ENCODE measurements at regions not wholly inside any gene's neighbourhood (a gene's known extent, or its start where the extent isn't known, plus 50 kb on each side); places are given as distances from the start of the nearest gene placed in this dataset.
"Not testable (repeated sequence)": the region's sequence is repeated elsewhere in the genome, so short reads cannot be mapped to it uniquely, and the experiment has no call there.

DNA sequence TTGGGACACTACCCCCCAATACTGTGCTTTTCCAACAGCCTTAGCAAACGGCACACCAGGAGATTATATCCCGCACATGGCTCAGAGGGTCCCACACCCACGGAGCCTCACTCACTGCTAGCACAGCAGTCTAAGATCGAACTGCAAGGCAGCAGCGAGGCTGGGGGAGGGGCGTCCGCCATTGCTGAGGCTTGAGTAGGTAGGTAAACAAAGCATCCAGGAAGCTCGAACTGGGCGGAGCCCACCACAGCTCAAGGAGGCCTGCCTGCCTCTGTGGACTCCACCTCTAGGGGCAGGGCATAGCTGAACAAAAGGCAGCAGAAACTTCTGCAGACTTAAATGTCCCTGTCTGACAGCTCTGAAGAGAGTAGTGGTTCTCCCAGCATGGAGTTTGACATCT, 447.3 kb upstream of the RAB6C start:
- DNase-seq (ENCODE audit: low spot score in 2 of 2); H3K27ac Mint-ChIP-seq; ATAC-seq; H3K36me3 Mint-ChIP-seq: not testable (repeated sequence)
- H3K9me3 Mint-ChIP-seq, result peaks cover 7 to 14% of the 10 kb centered on the region in 2 donors

DNA sequence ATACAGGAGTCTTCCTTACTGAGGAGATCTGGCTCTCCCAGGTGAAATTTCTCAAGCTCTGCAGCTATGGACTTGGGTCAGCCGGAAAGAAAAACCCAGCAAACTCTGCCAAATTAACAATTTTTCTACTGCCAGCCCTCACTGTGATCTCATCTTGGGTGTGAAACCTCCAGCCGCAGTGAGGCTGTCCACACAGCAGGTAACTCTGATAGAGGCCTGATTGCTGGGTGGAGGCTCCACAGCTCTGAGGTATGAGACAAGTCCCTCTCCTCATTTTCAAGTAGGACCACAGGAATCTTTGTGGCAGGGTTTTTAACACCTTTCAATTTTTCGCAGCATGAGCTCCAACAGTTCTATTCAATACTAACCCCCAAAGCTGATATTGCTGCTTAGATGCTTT, 430.6 kb upstream of the RAB6C start:
- no peak overlapping the region for H3K27ac Mint-ChIP-seq
- ATAC-seq (no peak), DNase-seq (ENCODE audit: low spot score in 2 of 2) (no peak)
- peaks cover 7 to 17% of the 10 kb centered on the region in 2 donors for H3K9me3 Mint-ChIP-seq
- peaks cover 0 to 6% of the 10 kb centered on the region in 2 donors for H3K36me3 Mint-ChIP-seq

DNA sequence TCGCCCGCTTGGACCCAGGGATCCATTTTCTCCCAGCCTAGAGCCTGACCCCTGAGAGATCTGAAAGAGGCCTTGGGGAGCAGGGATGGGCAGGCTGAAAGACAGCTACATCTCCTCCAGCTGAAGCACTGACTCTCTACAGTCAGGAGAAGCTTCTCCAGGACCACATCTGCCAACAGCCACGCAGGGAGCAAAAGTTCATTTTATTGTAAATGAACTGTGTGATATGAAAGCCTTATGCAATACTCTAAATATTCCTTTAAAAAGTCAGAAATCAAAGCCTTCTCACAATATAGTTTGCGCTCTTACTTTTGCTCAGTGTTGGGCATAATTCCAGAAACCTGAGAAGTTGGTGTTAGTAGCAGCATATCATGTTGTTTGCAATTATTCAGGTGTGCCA, 428.9 kb upstream of the RAB6C start:
- peaks cover 4 to 8% of the 10 kb centered on the region in 2 donors for H3K9me3 Mint-ChIP-seq
- no peak overlapping the region for H3K27ac Mint-ChIP-seq
- DNase-seq (ENCODE audit: low spot score in 2 of 2), result no peak
- ATAC-seq, result no peak
- peaks cover 0 to 3% of the 10 kb centered on the region in 2 donors for H3K36me3 Mint-ChIP-seq

DNA sequence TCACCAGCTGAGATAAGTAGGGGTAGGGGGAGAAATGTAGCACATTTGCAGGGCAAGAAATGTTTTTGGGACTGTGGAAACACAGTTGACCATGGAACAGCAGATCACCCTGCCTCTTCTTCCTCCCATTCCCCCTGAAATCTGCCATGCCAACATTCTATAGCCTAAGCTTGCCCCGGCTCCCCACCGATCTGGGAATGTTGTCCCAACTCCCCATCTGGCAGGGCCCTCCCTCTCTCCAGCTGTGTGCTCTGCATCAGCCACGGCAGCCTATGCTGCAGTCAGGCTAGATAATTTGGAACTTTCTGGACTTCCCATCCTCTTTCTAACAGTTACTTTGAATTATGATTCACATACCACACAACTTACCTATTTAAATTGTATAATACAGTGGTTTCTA, 425.1 kb upstream of the RAB6C start:
- DNase-seq (ENCODE audit: low spot score in 2 of 2) (no peak), ATAC-seq (no peak)
- H3K27ac Mint-ChIP-seq, result no peak overlapping the region
- peaks cover 0 to 6% of the 10 kb centered on the region in 2 donors for H3K9me3 Mint-ChIP-seq
- no peaks in the 10 kb centered on the region for H3K36me3 Mint-ChIP-seq

DNA sequence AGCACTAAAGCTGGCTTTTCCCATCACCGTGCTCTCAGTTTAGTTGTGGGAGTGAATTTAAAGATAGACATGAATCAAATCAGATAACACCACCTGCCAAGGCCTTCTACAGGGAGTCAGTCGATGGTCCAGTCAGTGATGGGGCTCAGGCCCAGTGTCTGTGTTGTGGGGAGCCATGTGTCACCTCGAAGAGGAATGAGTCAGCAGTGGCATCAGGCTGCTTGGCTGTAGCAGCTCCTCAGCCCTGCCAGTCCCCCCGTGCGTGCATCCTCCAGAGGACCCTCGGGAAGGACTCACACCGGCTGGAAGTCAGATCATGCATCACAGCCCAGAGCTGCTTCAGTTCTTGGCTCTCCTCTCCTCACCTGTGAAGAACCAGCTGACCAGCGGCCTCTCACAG, 420.4 kb upstream of the RAB6C start:
- peaks cover 0 to 3% of the 10 kb centered on the region in 2 donors for H3K9me3 Mint-ChIP-seq
- H3K36me3 Mint-ChIP-seq, result no peaks in the 10 kb centered on the region
- ATAC-seq, result no peak
- H3K27ac Mint-ChIP-seq, result no peak overlapping the region
- no peak for DNase-seq (ENCODE audit: low spot score in 2 of 2)

DNA sequence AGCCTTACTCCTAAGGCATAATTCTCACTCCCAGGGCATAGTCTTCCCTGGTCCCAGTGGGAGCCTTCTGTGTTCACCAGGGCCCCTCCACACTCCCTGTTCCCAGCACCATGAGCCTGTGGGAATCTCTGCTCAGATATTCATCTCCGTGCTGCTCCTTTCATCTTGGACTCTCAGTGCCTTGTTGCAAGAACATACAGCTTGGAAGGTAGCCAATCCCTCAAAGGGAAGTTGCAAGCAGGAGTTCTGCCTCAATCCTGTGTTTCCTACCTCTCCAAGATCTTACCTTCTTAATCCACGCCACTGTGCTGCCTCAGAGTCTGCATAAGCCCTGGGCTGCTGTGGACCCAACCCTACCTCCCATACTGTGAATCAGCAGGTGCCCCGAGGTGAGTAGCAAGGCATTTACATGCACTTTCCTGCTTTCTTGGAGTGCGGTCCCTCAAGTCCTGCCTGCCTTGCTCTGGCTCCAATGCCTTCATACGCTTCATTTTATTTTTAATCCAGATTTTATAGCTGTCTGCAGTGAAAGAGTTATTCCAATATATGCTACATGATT, 413.8 kb upstream of the RAB6C start:
- ATAC-seq (no peak), DNase-seq (ENCODE audit: low spot score in 2 of 2) (no peak)
- Mint-ChIP-seq H3K9me3 (peaks cover 18 to 24% of the 10 kb centered on the region in 2 donors), H3K36me3 (peaks cover 8 to 23% of the 10 kb centered on the region in 2 donors), H3K27ac (no peak overlapping the region)

DNA sequence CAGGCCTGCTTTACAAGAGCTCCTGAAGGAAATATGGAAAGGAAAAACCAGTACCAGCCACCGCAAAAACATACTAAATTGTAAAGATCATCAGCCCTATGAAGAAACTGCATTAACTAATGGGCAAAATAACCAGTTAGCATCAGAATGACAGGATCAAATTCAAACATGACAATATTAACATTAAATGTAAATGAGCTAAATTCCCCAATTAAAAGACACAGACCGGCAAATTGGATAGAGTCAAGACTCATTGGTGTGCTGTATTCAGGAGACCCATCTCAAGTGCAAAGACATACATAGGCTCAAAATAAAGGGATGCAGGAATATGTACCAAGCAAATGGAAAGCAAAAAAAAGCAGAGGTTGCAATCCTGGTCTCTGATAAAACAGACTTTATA, 408.7 kb upstream of the RAB6C start:
- H3K27ac Mint-ChIP-seq; ATAC-seq; DNase-seq (ENCODE audit: low spot score in 2 of 2): not testable (repeated sequence)
- Mint-ChIP-seq H3K9me3 (peaks cover 39 to 41% of the 10 kb centered on the region in 2 donors), H3K36me3 (peaks cover 30 to 40% of the 10 kb centered on the region in 2 donors)

DNA sequence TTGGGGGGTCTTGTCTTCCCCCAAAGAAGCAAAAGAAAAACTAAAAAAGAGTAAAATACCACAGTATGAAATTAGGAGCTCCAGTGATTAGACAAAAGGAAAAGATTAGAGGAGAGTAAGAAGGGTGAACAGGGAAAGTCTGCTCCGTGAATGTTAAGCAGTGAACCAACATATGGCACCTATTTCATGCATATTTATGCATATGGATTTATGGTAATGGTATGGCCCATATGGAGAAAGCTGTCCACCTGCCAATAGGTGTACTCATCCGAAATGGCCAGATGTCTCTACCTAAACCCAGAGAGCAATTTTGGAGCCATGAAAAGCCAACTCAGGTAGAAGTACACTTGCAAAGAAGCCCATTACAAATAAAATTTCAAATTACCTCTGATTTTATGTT, 404.0 kb upstream of the RAB6C start:
- Mint-ChIP-seq H3K27ac (no peak overlapping the region), H3K9me3 (peaks cover 23% of the 10 kb centered on the region in 2 donors), H3K36me3 (peaks cover 20 to 22% of the 10 kb centered on the region in 2 donors)
- DNase-seq (ENCODE audit: low spot score in 2 of 2) (no peak), ATAC-seq (no peak)

DNA sequence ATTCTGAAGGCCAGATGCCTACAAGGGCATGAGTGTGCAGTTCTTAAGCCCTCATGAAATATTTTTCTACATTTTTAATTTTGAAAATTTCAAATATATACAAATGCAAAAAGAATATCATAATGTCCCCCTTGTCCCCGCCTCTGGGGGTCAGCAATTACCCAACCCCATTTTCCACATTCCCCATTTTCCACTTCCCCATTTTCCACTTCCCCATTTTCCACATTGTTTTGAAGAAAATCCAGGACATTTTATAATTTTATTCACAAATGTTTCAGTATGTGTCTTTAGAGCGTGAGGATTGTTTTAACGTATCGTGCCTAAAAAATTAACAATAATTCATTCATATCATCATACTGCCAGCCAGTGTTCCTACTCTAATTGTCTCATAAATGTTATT, 403.6 kb upstream of the RAB6C start:
- no peak overlapping the region for H3K27ac Mint-ChIP-seq
- ATAC-seq (no peak), DNase-seq (ENCODE audit: low spot score in 2 of 2) (no peak)
- peaks cover 18 to 20% of the 10 kb centered on the region in 2 donors for H3K36me3 Mint-ChIP-seq
- peaks cover 21% of the 10 kb centered on the region in 2 donors for H3K9me3 Mint-ChIP-seq

DNA sequence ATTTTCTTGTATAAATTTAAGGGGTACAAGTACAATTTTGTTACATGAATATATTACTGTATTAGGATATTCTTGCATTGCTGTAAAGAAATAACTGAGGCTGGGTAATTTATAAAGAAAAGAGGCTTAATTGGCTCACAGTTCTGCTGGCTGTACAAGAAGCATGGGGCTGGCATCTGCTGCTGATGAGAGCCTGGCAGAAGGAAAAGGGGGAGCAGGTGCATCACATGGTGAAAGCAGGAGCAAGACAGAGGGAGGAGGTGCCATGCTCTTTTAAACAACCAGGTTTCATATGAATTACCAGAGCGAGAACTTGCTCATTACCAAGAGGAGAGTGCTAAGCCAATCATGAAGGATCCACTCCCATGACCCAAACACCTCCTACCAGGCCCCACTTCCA, 399.5 kb upstream of the RAB6C start:
- Mint-ChIP-seq H3K9me3 (peaks cover 5 to 9% of the 10 kb centered on the region in 2 donors), H3K36me3 (peaks cover 0 to 10% of the 10 kb centered on the region in 2 donors), H3K27ac (no peak overlapping the region)
- DNase-seq (ENCODE audit: low spot score in 2 of 2) (no peak), ATAC-seq (no peak)

DNA sequence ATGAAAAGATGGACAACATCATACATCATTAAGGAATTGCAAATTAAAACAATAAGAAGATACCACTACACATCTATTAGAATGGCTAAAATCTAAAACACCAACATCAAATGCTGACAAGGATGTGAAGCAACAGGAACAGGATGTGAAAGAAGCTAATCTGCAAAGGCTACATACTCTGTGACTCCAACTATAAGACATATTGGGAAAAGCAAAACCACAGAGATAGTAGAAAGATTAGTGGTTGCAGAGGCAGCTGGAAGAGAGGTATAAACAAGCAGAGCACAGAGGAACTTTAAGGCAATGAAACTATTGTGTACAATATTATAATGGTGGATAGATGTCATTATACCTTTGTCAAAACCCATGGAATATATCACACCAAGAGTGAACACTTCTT, 393.7 kb upstream of the RAB6C start:
- DNase-seq (ENCODE audit: low spot score in 2 of 2) (no peak), ATAC-seq (no peak)
- Mint-ChIP-seq H3K27ac (no peak overlapping the region), H3K36me3 (peaks cover 0 to 16% of the 10 kb centered on the region in 2 donors), H3K9me3 (peaks cover 0 to 9% of the 10 kb centered on the region in 2 donors)

DNA sequence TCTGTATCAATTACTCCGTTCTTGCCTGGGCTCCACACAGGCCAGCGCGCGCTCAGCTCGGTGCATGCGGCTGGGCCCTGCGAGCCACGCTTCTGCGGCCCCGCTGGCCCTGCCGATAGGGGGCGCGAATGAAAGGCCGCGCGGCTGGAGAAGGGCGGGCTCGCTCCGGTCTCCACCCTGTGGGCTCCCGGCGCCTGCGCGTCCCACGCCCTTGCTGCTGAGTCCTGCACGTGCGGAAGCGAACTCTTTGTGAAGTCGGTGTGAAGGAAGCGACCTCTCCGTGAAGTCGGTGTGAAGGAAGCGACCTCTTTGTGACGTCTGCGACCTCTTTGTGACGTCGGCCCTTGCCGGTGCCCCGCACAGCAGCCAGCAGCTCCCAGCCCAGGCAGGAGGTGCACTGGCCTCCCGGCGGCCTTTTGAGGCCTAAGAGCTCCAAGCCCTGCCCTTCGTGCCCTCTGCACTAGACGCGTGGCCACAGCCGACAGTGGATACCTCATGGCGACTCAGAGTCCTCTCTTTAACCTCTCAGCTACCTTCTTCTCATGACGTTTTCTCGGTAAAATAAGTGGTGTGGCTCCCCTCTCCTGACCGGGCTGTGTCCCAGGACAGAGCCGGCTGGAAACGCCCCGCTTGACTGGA, 391.9 kb upstream of the RAB6C start:
- no peaks in the 10 kb centered on the region for H3K9me3 Mint-ChIP-seq
- DNase-seq (ENCODE audit: low spot score in 2 of 2) (no peak), ATAC-seq (no peak)
- no peak overlapping the region for H3K27ac Mint-ChIP-seq
- peaks cover 0 to 6% of the 10 kb centered on the region in 2 donors for H3K36me3 Mint-ChIP-seq

DNA sequence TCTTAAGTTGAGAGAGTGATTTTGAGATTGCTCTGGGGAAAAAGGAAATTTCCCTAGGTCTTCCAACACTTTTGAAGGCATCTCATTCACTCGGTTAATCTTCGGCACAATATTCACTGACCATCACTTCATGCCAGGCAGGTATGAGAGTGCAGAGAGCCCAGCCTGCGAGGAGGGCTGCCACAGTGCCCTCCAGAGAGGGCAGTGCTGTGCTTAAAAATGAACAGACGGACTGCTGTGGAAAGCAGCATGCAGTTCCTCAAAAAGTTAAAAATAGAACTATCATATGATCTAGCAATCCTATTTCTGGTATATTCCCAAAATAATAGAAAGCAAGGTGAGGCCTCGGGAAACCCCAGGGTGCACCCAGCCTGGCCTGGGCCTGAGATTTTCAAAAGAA, 374.9 kb upstream of the RAB6C start:
- Mint-ChIP-seq H3K9me3 (peaks cover 4 to 13% of the 10 kb centered on the region in 2 donors), H3K36me3 (peaks cover 4 to 9% of the 10 kb centered on the region in 2 donors), H3K27ac (no peak overlapping the region)
- DNase-seq (ENCODE audit: low spot score in 2 of 2) (no peak), ATAC-seq (no peak)

DNA sequence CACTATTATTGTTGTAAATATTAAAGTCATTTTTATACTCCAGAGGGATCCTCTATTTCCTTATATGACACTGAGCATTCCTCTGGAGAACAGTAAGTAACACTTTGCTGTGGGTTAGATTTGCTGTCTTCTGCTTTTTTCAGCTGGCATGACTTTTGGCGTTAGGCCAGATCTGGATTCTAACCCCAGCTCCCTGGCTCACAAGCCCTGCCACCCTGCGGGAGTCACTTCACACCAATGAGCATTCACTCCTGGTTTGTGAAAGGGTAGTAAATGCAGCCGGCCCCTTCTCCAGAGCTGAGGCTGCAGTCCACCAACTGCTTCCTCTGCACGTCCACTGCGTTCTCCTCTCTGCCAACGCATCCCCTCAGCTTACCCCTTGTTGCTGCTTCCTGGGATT, 373.8 kb upstream of the RAB6C start:
- peaks cover 4 to 6% of the 10 kb centered on the region in 2 donors for H3K36me3 Mint-ChIP-seq
- ATAC-seq (no peak), DNase-seq (ENCODE audit: low spot score in 2 of 2) (no peak)
- H3K9me3 Mint-ChIP-seq, result peaks cover 4 to 6% of the 10 kb centered on the region in 2 donors
- H3K27ac Mint-ChIP-seq, result peak overlapping the region in 1 of 2 donors; percentile 44

DNA sequence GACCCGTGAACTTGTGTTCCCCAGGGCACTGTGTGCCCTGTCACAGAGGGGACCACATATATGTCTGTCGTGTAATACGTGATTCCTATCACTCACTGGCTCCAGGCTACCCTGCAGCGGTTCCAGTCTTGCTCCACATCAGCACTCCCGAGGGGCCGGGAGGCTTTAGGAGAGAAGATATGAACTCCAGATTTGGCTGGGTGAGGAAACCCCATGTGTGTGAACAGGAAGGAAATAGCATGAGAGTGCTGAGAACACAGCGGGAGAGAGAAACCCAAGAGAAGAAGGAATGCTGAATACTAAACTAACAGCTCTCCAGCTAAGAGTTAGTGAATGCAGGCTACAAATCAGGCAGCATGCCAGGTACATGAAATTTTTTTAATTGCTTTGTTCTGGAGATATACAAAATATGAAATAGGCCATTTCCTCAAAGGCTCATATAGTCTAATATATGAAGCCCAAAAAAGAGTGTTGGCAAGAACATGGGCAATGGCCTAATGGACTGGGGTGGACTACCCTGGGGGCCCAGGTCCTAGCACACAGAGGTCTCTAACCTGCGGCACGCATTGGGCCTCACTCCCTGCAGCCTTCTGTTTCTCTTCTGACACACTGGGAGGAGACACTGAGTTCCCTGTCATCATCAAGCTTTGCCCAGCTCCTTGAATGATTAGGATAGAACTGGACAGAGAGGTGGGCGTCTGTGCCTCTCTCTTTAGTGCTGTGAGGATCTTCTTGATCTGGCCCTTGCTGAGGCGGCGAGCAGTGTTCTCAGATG, 372.8 kb upstream of the RAB6C start:
- peaks cover 6 to 8% of the 10 kb centered on the region in 2 donors for H3K9me3 Mint-ChIP-seq
- no peak for DNase-seq (ENCODE audit: low spot score in 2 of 2)
- no peak for ATAC-seq
- peaks cover 4 to 6% of the 10 kb centered on the region in 2 donors for H3K36me3 Mint-ChIP-seq
- no peak overlapping the region for H3K27ac Mint-ChIP-seq

DNA sequence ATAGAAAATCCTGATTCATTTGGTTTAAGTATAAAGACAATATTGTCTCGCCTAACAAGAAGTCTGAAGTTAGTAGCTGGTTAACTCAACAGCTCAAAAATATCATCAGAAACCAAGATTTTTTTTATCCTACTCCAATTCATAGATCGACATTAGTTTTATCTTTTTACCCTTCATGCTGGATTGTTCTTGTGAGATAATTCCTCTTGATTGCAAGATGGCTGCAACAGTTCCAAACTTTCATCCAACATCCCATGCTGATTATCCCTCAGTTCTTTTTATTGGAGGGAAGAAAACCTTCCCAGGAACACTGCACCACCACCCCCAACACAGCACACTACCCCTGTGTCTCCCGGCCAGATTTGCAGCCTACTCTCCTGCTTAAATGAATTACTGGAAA, 370.2 kb upstream of the RAB6C start:
- ATAC-seq, result no peak

DNA sequence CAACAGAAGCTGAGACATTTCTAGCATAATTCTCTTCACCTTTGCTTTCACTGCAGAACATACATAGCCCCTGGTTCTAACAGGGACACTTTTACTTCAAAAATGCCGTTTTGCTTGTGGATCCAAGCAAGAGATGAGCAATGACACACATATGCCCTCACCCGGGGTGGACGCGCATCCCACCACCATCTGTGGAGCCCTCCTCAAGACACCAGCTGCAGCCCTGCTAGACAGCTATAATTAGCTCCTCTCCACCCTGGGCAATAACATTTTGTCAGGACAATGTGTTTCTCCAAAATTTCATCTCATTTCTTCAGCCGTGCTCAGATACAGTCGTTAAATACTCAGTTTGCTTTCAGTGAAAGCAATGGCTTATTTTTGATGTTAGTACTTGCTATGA, 368.7 kb upstream of the RAB6C start:
- ATAC-seq, result no peak
- Mint-ChIP-seq H3K36me3 (peaks cover 4 to 10% of the 10 kb centered on the region in 2 donors), H3K27ac (no peak overlapping the region), H3K9me3 (peaks cover 10 to 12% of the 10 kb centered on the region in 2 donors)
- DNase-seq (ENCODE audit: low spot score in 2 of 2), result no peak

More for the DNA sequence above, 370.2 kb upstream of the RAB6C start:
- DNase-seq (ENCODE audit: low spot score in 2 of 2), result no peak
- peaks cover 4 to 10% of the 10 kb centered on the region in 2 donors for H3K36me3 Mint-ChIP-seq
- H3K27ac Mint-ChIP-seq, result no peak overlapping the region
- H3K9me3 Mint-ChIP-seq, result peaks cover 10 to 12% of the 10 kb centered on the region in 2 donors

Measured in activated naive CD4-positive, alpha-beta T cell treated with anti-CD3 and anti-CD28 coated beads, Interleukin-2, amount 50 U/mL, for 72 hours (primary cell).